SK-N-SH treated with all-trans-retinoic acid at 6 μM for 48 hours (cell line): ENCODE measurements at regions not wholly inside any gene's neighbourhood (a gene's known extent, or its start where the extent isn't known, plus 50 kb on each side); places are given as distances from the start of the nearest gene placed in this dataset.

ENCODE experiments used
- ATAC-seq: fragments of 200-7000 bp; cut with Tn5 transposase; 3 replicates; pipeline ENCODE4 v1.9.1; 2020; ENCODE audit warnings: mild to moderate bottlenecking, moderate library complexity
- ARNTL ChIP-seq: fragments of 450-650 bp; formaldehyde crosslinking; IDR thresholded peaks from 2 replicates; pipeline ENCODE4 v1.5.0; 2020; ENCODE audit warnings: low read depth, mild to moderate bottlenecking, moderate library complexity, borderline replicate concordance
- BACH2 ChIP-seq: fragments of 250-450 bp; sonication (Bioruptor Pico); IDR thresholded peaks from 2 replicates; pipeline ENCODE4 v1.9.0; 2021; ENCODE audit warnings: mild to moderate bottlenecking, borderline replicate concordance
- CREB5 ChIP-seq: fragments of 250-450 bp; sonication (Bioruptor Pico); IDR thresholded peaks from 2 replicates; pipeline ENCODE4 v1.5.1; 2020; ENCODE audit warnings: low read depth, mild to moderate bottlenecking, moderate library complexity
- CSDC2 ChIP-seq: fragments of 250-450 bp; sonication (Bioruptor Pico); IDR thresholded peaks from 2 replicates; pipeline ENCODE4 v1.5.0; 2020; ENCODE audit warnings: mild to moderate bottlenecking, moderate library complexity
- GLIS3 ChIP-seq: fragments of 250-450 bp; sonication (Bioruptor Pico); IDR thresholded peaks from 2 replicates; pipeline ENCODE4 v1.5.0; 2020; ENCODE audit warnings: mild to moderate bottlenecking, moderate library complexity
- ISL1 ChIP-seq: fragments of 250-450 bp; sonication (Bioruptor Pico); IDR thresholded peaks from 2 replicates; pipeline ENCODE4 v2.1.2; 2022; ENCODE audit warnings: mild to moderate bottlenecking, moderate library complexity
- PPARA ChIP-seq: fragments of 250-450 bp; sonication (Bioruptor Pico); IDR thresholded peaks from 2 replicates; pipeline ENCODE4 v1.5.0; 2020; ENCODE audit warnings: mild to moderate bottlenecking, borderline replicate concordance
- RARB ChIP-seq: fragments of 250-450 bp; sonication (Bioruptor Pico); IDR thresholded peaks from 2 replicates; pipeline ENCODE4 v1.8.0; 2021; ENCODE audit warnings: mild to moderate bottlenecking, moderate library complexity
- SNAI2 ChIP-seq: fragments of 250-450 bp; sonication (Bioruptor Pico); IDR thresholded peaks from 2 replicates; pipeline ENCODE4 v1.5.0; 2020; ENCODE audit warnings: mild to moderate bottlenecking, moderate library complexity
- ZC3H10 ChIP-seq: fragments of 250-450 bp; sonication (Bioruptor Pico); IDR thresholded peaks from 2 replicates; pipeline ENCODE4 v1.5.1; 2021; ENCODE audit warnings: mild to moderate bottlenecking, moderate library complexity
- ZFP3 ChIP-seq: fragments of 250-450 bp; sonication (Bioruptor Pico); IDR thresholded peaks from 2 replicates; pipeline ENCODE4 v1.5.0; 2020; ENCODE audit warnings: mild to moderate bottlenecking, moderate library complexity
- ZFP30 ChIP-seq: fragments of 450-650 bp; formaldehyde crosslinking; IDR thresholded peaks from 2 replicates; pipeline ENCODE4 v1.5.0; 2022; ENCODE audit warnings: mild to moderate bottlenecking, moderate library complexity
- ZNF565 ChIP-seq: fragments of 450-650 bp; formaldehyde crosslinking; conservative IDR thresholded peaks from 2 replicates; pipeline ENCODE4 v1.5.0; 2020; ENCODE audit warnings: low read depth, mild to moderate bottlenecking, moderate library complexity
- ZNF70 ChIP-seq: fragments of 450-650 bp; formaldehyde crosslinking; IDR thresholded peaks from 2 replicates; pipeline ENCODE4 v1.5.0; 2020; ENCODE audit warnings: mild to moderate bottlenecking, moderate library complexity
- ZNF8 ChIP-seq: fragments of 450-650 bp; formaldehyde crosslinking; IDR thresholded peaks from 2 replicates; pipeline ENCODE4 v1.5.0; 2020; ENCODE audit warnings: mild to moderate bottlenecking, moderate library complexity
- TF ChIP-seq, protein P1 (sequence below): fragments of 250-450 bp; sonication (Bioruptor Pico); IDR thresholded peaks from 2 replicates; pipeline ENCODE4 v1.5.1; 2021; ENCODE audit warnings: mild to moderate bottlenecking, moderate library complexity
- TF ChIP-seq, protein P2 (sequence below): fragments of 250-450 bp; sonication (Bioruptor Pico); IDR thresholded peaks from 2 replicates; pipeline ENCODE4 v1.8.0; 2021; ENCODE audit warnings: low read depth, mild to moderate bottlenecking, moderate library complexity, borderline replicate concordance
- TF ChIP-seq, protein P3 (sequence below): fragments of 250-450 bp; sonication (Bioruptor Pico); IDR thresholded peaks from 2 replicates; pipeline ENCODE4 v1.5.0; 2020; ENCODE audit warnings: mild to moderate bottlenecking, moderate library complexity
- TF ChIP-seq, protein P4 (sequence below): fragments of 250-450 bp; sonication (Bioruptor Pico); IDR thresholded peaks from 2 replicates; pipeline ENCODE4 v1.8.0; 2020; ENCODE audit warnings: mild to moderate bottlenecking, moderate library complexity, borderline replicate concordance

GRCh38 chrX:25665431-25665830 lies 472.7 kb upstream of the MAGEB18 start:
- ATAC-seq: no peak
- TF ChIP-seq ISL1 (CRISPR knock-in tag) (no peak), ARNTL (CRISPR knock-in tag) (no peak), ZNF70 (CRISPR knock-in tag) (no peak), ZC3H10 (CRISPR knock-in tag) (no peak), CSDC2 (CRISPR knock-in tag) (no peak), PPARA (CRISPR knock-in tag) (no peak)
- TF ChIP-seq, protein P1, sequence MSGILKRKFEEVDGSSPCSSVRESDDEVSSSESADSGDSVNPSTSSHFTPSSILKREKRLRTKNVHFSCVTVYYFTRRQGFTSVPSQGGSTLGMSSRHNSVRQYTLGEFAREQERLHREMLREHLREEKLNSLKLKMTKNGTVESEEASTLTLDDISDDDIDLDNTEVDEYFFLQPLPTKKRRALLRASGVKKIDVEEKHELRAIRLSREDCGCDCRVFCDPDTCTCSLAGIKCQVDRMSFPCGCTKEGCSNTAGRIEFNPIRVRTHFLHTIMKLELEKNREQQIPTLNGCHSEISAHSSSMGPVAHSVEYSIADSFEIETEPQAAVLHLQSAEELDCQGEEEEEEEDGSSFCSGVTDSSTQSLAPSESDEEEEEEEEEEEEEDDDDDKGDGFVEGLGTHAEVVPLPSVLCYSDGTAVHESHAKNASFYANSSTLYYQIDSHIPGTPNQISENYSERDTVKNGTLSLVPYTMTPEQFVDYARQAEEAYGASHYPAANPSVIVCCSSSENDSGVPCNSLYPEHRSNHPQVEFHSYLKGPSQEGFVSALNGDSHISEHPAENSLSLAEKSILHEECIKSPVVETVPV (CRISPR knock-in tag): no peak
- TF ChIP-seq, protein P2, sequence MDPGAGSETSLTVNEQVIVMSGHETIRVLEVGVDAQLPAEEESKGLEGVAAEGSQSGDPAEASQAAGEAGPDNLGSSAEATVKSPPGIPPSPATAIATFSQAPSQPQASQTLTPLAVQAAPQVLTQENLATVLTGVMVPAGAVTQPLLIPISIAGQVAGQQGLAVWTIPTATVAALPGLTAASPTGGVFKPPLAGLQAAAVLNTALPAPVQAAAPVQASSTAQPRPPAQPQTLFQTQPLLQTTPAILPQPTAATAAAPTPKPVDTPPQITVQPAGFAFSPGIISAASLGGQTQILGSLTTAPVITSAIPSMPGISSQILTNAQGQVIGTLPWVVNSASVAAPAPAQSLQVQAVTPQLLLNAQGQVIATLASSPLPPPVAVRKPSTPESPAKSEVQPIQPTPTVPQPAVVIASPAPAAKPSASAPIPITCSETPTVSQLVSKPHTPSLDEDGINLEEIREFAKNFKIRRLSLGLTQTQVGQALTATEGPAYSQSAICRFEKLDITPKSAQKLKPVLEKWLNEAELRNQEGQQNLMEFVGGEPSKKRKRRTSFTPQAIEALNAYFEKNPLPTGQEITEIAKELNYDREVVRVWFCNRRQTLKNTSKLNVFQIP: no peak
- TF ChIP-seq, all 23 proteins: peak for 0

DNA sequence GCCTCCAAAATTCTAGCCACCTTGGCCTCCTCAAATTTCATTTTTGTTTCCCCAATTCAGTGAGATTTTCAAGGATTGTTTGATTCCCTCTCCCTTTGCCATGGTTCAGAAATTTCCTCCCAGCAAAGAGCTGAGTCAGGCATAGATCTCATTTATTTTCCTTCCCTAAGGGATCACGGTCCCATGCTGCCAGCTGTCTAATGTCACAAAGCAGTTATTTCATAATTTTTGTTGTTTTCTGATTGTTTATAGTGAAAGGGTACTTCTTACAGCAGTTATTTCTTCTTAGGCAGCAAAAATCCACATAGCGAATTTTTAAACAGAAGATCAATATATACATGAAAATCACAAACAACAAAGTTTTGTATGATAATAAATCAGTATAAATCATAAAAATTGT lies 470.5 kb upstream of the MAGEB18 start:
- ATAC-seq: no peak
- no peak for TF ChIP-seq ZNF565 (CRISPR knock-in tag)
- no peak for TF ChIP-seq ZFP3 (CRISPR knock-in tag)
- no peak for TF ChIP-seq RARB
- no peak for TF ChIP-seq ARNTL (CRISPR knock-in tag)
- no peak for TF ChIP-seq BACH2
- TF ChIP-seq ZNF8 (CRISPR knock-in tag): no peak
- TF ChIP-seq, protein P2: no peak
- TF ChIP-seq, protein P3, sequence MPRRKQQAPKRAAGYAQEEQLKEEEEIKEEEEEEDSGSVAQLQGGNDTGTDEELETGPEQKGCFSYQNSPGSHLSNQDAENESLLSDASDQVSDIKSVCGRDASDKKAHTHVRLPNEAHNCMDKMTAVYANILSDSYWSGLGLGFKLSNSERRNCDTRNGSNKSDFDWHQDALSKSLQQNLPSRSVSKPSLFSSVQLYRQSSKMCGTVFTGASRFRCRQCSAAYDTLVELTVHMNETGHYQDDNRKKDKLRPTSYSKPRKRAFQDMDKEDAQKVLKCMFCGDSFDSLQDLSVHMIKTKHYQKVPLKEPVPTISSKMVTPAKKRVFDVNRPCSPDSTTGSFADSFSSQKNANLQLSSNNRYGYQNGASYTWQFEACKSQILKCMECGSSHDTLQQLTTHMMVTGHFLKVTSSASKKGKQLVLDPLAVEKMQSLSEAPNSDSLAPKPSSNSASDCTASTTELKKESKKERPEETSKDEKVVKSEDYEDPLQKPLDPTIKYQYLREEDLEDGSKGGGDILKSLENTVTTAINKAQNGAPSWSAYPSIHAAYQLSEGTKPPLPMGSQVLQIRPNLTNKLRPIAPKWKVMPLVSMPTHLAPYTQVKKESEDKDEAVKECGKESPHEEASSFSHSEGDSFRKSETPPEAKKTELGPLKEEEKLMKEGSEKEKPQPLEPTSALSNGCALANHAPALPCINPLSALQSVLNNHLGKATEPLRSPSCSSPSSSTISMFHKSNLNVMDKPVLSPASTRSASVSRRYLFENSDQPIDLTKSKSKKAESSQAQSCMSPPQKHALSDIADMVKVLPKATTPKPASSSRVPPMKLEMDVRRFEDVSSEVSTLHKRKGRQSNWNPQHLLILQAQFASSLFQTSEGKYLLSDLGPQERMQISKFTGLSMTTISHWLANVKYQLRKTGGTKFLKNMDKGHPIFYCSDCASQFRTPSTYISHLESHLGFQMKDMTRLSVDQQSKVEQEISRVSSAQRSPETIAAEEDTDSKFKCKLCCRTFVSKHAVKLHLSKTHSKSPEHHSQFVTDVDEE (CRISPR knock-in tag): no peak
- TF ChIP-seq SNAI2 (CRISPR knock-in tag): no peak
- no peak for TF ChIP-seq CREB5 (CRISPR knock-in tag)
- TF ChIP-seq, protein P4, sequence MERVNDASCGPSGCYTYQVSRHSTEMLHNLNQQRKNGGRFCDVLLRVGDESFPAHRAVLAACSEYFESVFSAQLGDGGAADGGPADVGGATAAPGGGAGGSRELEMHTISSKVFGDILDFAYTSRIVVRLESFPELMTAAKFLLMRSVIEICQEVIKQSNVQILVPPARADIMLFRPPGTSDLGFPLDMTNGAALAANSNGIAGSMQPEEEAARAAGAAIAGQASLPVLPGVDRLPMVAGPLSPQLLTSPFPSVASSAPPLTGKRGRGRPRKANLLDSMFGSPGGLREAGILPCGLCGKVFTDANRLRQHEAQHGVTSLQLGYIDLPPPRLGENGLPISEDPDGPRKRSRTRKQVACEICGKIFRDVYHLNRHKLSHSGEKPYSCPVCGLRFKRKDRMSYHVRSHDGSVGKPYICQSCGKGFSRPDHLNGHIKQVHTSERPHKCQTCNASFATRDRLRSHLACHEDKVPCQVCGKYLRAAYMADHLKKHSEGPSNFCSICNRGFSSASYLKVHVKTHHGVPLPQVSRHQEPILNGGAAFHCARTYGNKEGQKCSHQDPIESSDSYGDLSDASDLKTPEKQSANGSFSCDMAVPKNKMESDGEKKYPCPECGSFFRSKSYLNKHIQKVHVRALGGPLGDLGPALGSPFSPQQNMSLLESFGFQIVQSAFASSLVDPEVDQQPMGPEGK (CRISPR knock-in tag): no peak
- no peak for TF ChIP-seq ZFP30 (CRISPR knock-in tag)
- TF ChIP-seq, all 23 proteins: peak for 0

DNA sequence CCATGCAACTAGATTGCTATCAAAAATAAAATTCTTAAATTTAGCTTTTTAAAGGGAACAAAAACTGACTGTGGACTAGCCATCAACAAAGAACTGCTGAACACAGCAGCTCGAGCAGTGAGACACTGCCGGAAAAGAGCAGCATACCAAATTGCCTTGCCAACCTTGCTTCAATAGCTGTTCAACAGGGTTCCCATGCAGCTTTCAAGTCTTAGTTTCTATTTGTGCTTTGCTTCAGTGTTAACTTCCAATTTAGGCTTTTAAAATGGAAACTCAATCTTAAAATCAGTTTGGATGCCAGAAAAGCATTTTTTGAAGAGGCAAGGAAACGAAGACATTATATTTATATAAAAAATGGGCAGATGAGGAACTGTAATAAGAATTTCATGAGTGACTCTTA lies 463.4 kb upstream of the MAGEB18 start:
- ATAC-seq: no peak
- TF ChIP-seq GLIS3 (CRISPR knock-in tag) (no peak), PPARA (CRISPR knock-in tag) (no peak), CREB5 (CRISPR knock-in tag) (no peak), SNAI2 (CRISPR knock-in tag) (no peak), ZNF70 (CRISPR knock-in tag) (no peak), ZC3H10 (CRISPR knock-in tag) (no peak)
- TF ChIP-seq, protein P2: no peak
- TF ChIP-seq, protein P4 (CRISPR knock-in tag): no peak
- TF ChIP-seq, protein P1 (CRISPR knock-in tag): no peak
